ENCODE measurements at regions not wholly inside any gene's neighbourhood (a gene's known extent, or its start where the extent isn't known, plus 50 kb on each side); places are given as distances from the start of the nearest gene placed in this dataset.
A peak's percentile ranks its signal among the peaks of the same experiment; 100 is the strongest.

- no peaks in the 10 kb centered on the region for H3K4me1 ChIP-seq (ENCODE audit: control insufficient read depth, insufficient read depth, low read length)
- H3K9ac ChIP-seq (ENCODE audit: low read length) = no peak overlapping the region
- H3K36me3 ChIP-seq (ENCODE audit: control insufficient read depth, insufficient read depth, low read length, severe bottlenecking) = no peaks in the 10 kb centered on the region
- H3K27me3 ChIP-seq (replicated peaks; ENCODE audit: control insufficient read depth, insufficient read depth, low read length) = no peaks in the 10 kb centered on the region
- peak; percentile 74 for DNase-seq (ENCODE audit: low read depth)
- H3K4me3 ChIP-seq (ENCODE audit: low read length) = no peak overlapping the region
- no peaks in the 10 kb centered on the region for H3K9me3 ChIP-seq (ENCODE audit: control insufficient read depth, low read length)
These were observed 223.5 kb upstream of the RBMS3 start for GRCh38 chr3:29057326-29057725.

- Histone ChIP-seq H3K36me3 (ENCODE audit: control insufficient read depth, insufficient read depth, low read length, severe bottlenecking) (no peaks in the 10 kb centered on the region), H3K9me3 (ENCODE audit: control insufficient read depth, low read length) (no peaks in the 10 kb centered on the region), H3K9ac (ENCODE audit: low read length) (no peak overlapping the region), H3K4me1 (ENCODE audit: control insufficient read depth, insufficient read depth, low read length) (peaks cover 5% of the 10 kb centered on the region), H3K4me3 (ENCODE audit: low read length) (no peak overlapping the region), H3K27me3 (replicated peaks; ENCODE audit: control insufficient read depth, insufficient read depth, low read length) (no peaks in the 10 kb centered on the region)
- peak; percentile 1 for DNase-seq (ENCODE audit: low read depth)
These were observed 216.8 kb upstream of the RBMS3 start for GRCh38 chr3:29064085-29064484.

DNA sequence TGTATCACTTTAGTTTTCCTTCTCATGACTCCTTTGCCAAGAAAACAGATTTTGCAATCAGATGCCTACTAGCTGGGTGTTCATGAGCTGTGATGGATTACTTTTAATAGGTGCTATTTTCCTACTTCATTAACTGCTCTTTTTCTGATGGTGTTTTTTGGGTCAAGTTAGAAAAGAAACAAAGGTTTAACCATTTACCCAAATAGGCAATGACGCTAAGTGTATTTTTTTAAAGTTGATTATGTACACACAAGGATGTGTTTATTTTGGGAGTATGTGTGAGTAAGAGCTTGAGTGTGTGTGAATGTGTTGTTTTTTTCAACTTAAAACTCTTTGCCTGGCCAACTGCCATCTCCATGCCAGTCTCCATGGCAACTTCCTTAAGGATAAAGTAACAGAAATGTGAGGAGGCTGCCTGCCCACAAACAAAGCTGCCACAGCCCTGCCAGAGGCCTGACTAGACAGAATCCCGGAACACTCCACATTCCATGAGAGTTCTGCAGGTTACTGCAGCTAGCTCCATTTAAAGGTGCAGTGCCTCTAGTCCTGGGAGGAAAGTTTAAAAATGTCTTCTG, 215.6 kb upstream of the RBMS3 start:
- Histone ChIP-seq H3K36me3 (ENCODE audit: control insufficient read depth, insufficient read depth, low read length, severe bottlenecking) (no peaks in the 10 kb centered on the region), H3K9ac (ENCODE audit: low read length) (no peak overlapping the region), H3K4me3 (ENCODE audit: low read length) (no peak overlapping the region), H3K27me3 (replicated peaks; ENCODE audit: control insufficient read depth, insufficient read depth, low read length) (no peaks in the 10 kb centered on the region), H3K4me1 (ENCODE audit: control insufficient read depth, insufficient read depth, low read length) (peaks cover 5% of the 10 kb centered on the region), H3K9me3 (ENCODE audit: control insufficient read depth, low read length) (no peaks in the 10 kb centered on the region)
- DNase-seq (ENCODE audit: low read depth) = peak; percentile 96

GRCh38 chr3:29067007-29067406, 213.9 kb upstream of the RBMS3 start:
- Histone ChIP-seq H3K4me1 (ENCODE audit: control insufficient read depth, insufficient read depth, low read length) (peaks cover 5% of the 10 kb centered on the region), H3K9me3 (ENCODE audit: control insufficient read depth, low read length) (no peaks in the 10 kb centered on the region), H3K36me3 (ENCODE audit: control insufficient read depth, insufficient read depth, low read length, severe bottlenecking) (no peaks in the 10 kb centered on the region), H3K9ac (ENCODE audit: low read length) (no peak overlapping the region), H3K4me3 (ENCODE audit: low read length) (no peak overlapping the region), H3K27me3 (replicated peaks; ENCODE audit: control insufficient read depth, insufficient read depth, low read length) (no peaks in the 10 kb centered on the region)
- DNase-seq (ENCODE audit: low read depth) = peak; percentile 5

DNA sequence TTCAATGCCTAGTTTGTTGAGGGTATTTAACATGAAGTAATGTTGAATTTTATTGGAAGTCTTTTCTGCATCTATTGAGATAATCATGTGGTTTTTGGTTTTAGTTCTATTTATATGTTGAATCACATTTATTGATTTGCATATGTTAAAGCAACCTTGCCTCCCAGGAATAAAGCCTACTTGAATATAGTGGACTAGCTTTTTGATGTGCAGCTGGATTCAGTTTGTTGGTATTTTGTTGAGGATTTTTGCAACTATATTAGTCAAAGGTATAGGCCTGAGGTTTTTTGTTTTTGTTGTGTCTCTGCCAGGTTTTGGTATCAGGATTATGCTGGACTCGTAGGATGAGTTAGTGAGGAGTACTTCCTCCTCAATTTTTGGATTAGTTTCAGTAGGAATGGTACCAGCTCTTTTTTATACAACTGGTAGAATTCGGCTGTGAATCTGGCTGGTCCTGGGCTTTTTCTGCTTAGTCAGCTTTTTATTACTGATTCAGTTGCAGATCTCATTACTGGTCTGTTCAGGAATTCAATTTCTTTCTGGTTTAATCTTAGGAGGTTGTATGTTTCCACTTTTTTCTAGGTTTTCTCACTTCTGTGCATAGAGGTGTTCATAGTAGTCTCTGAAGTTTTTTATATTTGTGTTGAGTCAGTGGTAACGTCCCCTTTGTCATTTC, 209.8 kb upstream of the RBMS3 start:
- DNase-seq (ENCODE audit: low read depth) = no peak
- H3K36me3 ChIP-seq (ENCODE audit: control insufficient read depth, insufficient read depth, low read length, severe bottlenecking) = no peaks in the 10 kb centered on the region

DNA sequence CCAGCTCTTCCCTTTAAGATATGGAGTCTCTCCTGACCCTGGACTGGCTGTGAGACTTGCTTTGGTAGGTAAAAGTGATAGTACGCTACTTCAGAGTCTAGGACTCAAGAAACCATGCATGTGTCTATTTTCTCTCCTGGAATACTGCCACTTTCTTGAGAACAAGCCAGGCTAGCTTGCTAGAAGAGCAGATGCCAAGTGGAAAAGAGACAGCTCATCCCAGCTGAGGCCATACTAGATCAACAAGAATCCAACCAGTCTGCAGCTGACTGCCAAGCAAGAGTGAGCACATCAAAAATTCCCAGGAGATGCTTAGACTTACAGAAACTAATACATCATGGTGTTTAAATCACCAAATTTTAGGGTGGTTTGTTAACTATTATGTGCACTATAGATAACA, 208.3 kb upstream of the RBMS3 start:
- no peaks in the 10 kb centered on the region for H3K27me3 ChIP-seq (replicated peaks; ENCODE audit: control insufficient read depth, insufficient read depth, low read length)
- no peak overlapping the region for H3K9ac ChIP-seq (ENCODE audit: low read length)
- DNase-seq (ENCODE audit: low read depth) = no peak
- H3K9me3 ChIP-seq (ENCODE audit: control insufficient read depth, low read length) = no peaks in the 10 kb centered on the region
- H3K4me1 ChIP-seq (ENCODE audit: control insufficient read depth, insufficient read depth, low read length) = peaks cover 9% of the 10 kb centered on the region
- H3K4me3 ChIP-seq (ENCODE audit: low read length) = no peak overlapping the region
- H3K36me3 ChIP-seq (ENCODE audit: control insufficient read depth, insufficient read depth, low read length, severe bottlenecking) = no peaks in the 10 kb centered on the region

More for the DNA sequence above, 209.8 kb upstream of the RBMS3 start:
- no peak overlapping the region for H3K9ac ChIP-seq (ENCODE audit: low read length)
- H3K4me1 ChIP-seq (ENCODE audit: control insufficient read depth, insufficient read depth, low read length) = peaks cover 9% of the 10 kb centered on the region
- no peak overlapping the region for H3K4me3 ChIP-seq (ENCODE audit: low read length)
- H3K27me3 ChIP-seq (replicated peaks; ENCODE audit: control insufficient read depth, insufficient read depth, low read length) = no peaks in the 10 kb centered on the region
- H3K9me3 ChIP-seq (ENCODE audit: control insufficient read depth, low read length) = no peaks in the 10 kb centered on the region

GRCh38 chr3:29077356-29077755, 203.5 kb upstream of the RBMS3 start:
- Histone ChIP-seq H3K9ac (ENCODE audit: low read length) (no peak overlapping the region), H3K36me3 (ENCODE audit: control insufficient read depth, insufficient read depth, low read length, severe bottlenecking) (no peaks in the 10 kb centered on the region), H3K4me1 (ENCODE audit: control insufficient read depth, insufficient read depth, low read length) (peaks cover 8% of the 10 kb centered on the region), H3K9me3 (ENCODE audit: control insufficient read depth, low read length) (peaks cover 5% of the 10 kb centered on the region), H3K4me3 (ENCODE audit: low read length) (no peak overlapping the region), H3K27me3 (replicated peaks; ENCODE audit: control insufficient read depth, insufficient read depth, low read length) (no peaks in the 10 kb centered on the region)
- no peak for DNase-seq (ENCODE audit: low read depth)

DNA sequence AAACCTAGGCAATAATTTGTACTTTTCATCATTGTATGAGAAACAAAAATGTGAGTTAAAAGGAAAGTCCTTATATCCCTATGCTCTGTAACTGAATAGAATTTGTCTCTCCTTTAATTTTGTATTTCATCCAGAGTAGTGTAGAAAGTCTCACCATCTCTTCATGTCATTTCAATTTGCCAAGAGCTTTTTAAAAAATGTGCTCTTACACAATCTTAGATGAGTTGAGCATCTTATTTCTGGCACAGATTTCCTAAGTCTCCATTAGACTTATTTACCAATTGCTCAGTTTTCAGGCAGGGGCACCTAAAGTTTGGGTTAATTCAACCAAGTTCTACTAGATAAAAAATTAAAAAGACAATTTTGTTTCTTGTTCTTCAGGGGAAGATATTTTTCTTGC, 201.5 kb upstream of the RBMS3 start:
- DNase-seq (ENCODE audit: low read depth) = peak; percentile 59
- H3K4me3 ChIP-seq (ENCODE audit: low read length) = no peak overlapping the region
- no peaks in the 10 kb centered on the region for H3K36me3 ChIP-seq (ENCODE audit: control insufficient read depth, insufficient read depth, low read length, severe bottlenecking)
- H3K9me3 ChIP-seq (ENCODE audit: control insufficient read depth, low read length) = peaks cover 5% of the 10 kb centered on the region
- no peaks in the 10 kb centered on the region for H3K27me3 ChIP-seq (replicated peaks; ENCODE audit: control insufficient read depth, insufficient read depth, low read length)
- H3K4me1 ChIP-seq (ENCODE audit: control insufficient read depth, insufficient read depth, low read length) = no peaks in the 10 kb centered on the region
- no peak overlapping the region for H3K9ac ChIP-seq (ENCODE audit: low read length)

DNA sequence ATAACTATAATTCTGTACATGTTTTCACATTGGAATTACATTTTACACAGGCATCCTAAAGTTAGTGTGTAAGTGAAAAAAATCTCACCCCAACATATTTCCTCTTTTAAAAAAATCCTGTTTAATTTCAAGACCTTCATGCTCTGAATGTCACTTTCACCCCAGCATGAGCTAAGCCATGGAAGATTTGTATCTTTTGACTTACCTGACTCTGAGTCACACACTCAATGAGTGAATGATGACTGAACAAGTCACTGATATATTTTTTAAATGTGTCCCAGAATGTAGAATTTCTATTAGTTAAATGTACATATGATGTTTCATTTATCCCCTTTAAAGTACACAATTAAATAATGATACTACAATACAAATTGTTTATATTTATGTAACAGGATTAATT, 199.9 kb upstream of the RBMS3 start:
- Histone ChIP-seq H3K4me1 (ENCODE audit: control insufficient read depth, insufficient read depth, low read length) (no peaks in the 10 kb centered on the region), H3K36me3 (ENCODE audit: control insufficient read depth, insufficient read depth, low read length, severe bottlenecking) (no peaks in the 10 kb centered on the region)
- no peak for DNase-seq (ENCODE audit: low read depth)

GRCh38 chr3:29083081-29083480, 197.8 kb upstream of the RBMS3 start:
- Histone ChIP-seq H3K27me3 (replicated peaks; ENCODE audit: control insufficient read depth, insufficient read depth, low read length) (no peaks in the 10 kb centered on the region), H3K36me3 (ENCODE audit: control insufficient read depth, insufficient read depth, low read length, severe bottlenecking) (no peaks in the 10 kb centered on the region), H3K4me3 (ENCODE audit: low read length) (no peak overlapping the region), H3K9ac (ENCODE audit: low read length) (no peak overlapping the region), H3K4me1 (ENCODE audit: control insufficient read depth, insufficient read depth, low read length) (no peaks in the 10 kb centered on the region), H3K9me3 (ENCODE audit: control insufficient read depth, low read length) (peaks cover 5% of the 10 kb centered on the region)
- DNase-seq (ENCODE audit: low read depth) = no peak

More for the DNA sequence above, 199.9 kb upstream of the RBMS3 start:
- no peak overlapping the region for H3K9ac ChIP-seq (ENCODE audit: low read length)
- no peaks in the 10 kb centered on the region for H3K27me3 ChIP-seq (replicated peaks; ENCODE audit: control insufficient read depth, insufficient read depth, low read length)
- peaks cover 5% of the 10 kb centered on the region for H3K9me3 ChIP-seq (ENCODE audit: control insufficient read depth, low read length)
- H3K4me3 ChIP-seq (ENCODE audit: low read length) = no peak overlapping the region

DNA sequence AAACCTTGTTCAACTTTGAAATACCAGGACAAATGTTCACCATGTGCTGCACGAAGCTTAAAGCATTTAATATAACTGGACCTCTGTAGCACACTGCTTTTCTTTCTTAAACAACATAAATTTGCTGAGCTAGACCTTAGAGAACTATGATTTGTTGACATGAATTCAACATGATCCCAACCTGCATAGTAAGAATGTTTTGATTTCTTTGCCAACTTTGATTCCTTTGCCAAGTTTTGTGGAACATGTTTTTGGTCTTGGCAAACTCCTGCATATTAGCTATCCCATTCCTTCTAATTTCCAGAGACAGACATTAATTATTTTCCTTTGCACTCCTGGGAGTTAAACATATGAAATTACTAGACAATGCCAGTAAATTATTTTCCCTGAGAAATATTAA, 197.2 kb upstream of the RBMS3 start:
- peak; percentile 28 for DNase-seq (ENCODE audit: low read depth)
- Histone ChIP-seq H3K9ac (ENCODE audit: low read length) (no peak overlapping the region), H3K36me3 (ENCODE audit: control insufficient read depth, insufficient read depth, low read length, severe bottlenecking) (no peaks in the 10 kb centered on the region), H3K4me1 (ENCODE audit: control insufficient read depth, insufficient read depth, low read length) (no peaks in the 10 kb centered on the region), H3K9me3 (ENCODE audit: control insufficient read depth, low read length) (peaks cover 5% of the 10 kb centered on the region), H3K4me3 (ENCODE audit: low read length) (no peak overlapping the region), H3K27me3 (replicated peaks; ENCODE audit: control insufficient read depth, insufficient read depth, low read length) (no peaks in the 10 kb centered on the region)

- Histone ChIP-seq H3K4me1 (ENCODE audit: control insufficient read depth, insufficient read depth, low read length) (no peaks in the 10 kb centered on the region), H3K9ac (ENCODE audit: low read length) (no peak overlapping the region), H3K4me3 (ENCODE audit: low read length) (no peak overlapping the region), H3K9me3 (ENCODE audit: control insufficient read depth, low read length) (peaks cover 3% of the 10 kb centered on the region), H3K27me3 (replicated peaks; ENCODE audit: control insufficient read depth, insufficient read depth, low read length) (no peaks in the 10 kb centered on the region), H3K36me3 (ENCODE audit: control insufficient read depth, insufficient read depth, low read length, severe bottlenecking) (no peaks in the 10 kb centered on the region)
- no peak for DNase-seq (ENCODE audit: low read depth)
These were observed 192.3 kb upstream of the RBMS3 start for GRCh38 chr3:29088579-29088978.

Measured in adipocyte (in vitro differentiated cells).